ENCODE measurements at regions not wholly inside any gene's neighbourhood (a gene's known extent, or its start where the extent isn't known, plus 50 kb on each side); places are given as distances from the start of the nearest gene placed in this dataset.

DNA sequence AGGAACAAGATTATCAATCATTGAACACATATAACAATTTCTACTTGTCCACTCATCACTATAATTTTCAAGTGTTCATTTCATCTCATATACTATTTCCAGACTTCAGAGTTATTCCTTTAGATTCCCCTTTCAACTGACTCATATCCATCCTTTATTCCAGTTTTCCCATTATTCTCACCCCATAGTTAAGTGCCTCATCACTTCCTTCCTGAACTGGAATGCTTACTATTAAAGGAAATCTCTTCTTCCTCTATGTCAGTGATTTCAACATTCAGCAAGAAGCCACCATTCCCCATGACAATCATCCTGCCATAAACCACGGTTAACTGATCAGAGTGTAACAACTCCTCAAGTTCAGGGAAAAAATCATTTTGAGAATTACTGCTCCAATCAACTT, 198.9 kb downstream of the FBXO8 start:
- no peak overlapping the region for H3K4me3 ChIP-seq (ENCODE audit: low read depth, low read length)
- no peak for DNase-seq (ENCODE audit: low read depth)
- TF ChIP-seq, protein P1, sequence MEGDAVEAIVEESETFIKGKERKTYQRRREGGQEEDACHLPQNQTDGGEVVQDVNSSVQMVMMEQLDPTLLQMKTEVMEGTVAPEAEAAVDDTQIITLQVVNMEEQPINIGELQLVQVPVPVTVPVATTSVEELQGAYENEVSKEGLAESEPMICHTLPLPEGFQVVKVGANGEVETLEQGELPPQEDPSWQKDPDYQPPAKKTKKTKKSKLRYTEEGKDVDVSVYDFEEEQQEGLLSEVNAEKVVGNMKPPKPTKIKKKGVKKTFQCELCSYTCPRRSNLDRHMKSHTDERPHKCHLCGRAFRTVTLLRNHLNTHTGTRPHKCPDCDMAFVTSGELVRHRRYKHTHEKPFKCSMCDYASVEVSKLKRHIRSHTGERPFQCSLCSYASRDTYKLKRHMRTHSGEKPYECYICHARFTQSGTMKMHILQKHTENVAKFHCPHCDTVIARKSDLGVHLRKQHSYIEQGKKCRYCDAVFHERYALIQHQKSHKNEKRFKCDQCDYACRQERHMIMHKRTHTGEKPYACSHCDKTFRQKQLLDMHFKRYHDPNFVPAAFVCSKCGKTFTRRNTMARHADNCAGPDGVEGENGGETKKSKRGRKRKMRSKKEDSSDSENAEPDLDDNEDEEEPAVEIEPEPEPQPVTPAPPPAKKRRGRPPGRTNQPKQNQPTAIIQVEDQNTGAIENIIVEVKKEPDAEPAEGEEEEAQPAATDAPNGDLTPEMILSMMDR (conservative IDR thresholded peaks at IDR 0.05; ENCODE audit: low read depth, low read length): no peak

DNA sequence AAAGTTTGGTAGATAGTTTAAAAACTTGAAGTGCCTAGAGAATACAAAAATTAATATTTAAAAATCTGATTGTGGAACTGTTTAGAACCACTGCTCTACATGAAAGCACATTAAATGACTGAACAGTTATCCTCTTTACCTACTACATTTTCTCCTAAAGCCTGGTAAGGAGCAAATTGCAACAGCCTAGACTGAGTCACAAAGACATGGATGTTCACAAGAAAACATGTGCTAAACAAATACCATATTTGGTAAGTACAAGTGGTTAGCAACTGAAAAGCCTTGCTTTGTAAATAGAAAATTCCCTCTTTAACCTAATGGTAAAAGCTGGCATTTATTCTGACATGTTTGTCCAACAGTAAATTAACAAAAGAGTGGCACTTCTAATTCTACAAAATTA, 203.1 kb downstream of the FBXO8 start:
- TF ChIP-seq, protein P1 (conservative IDR thresholded peaks at IDR 0.05; ENCODE audit: low read depth, low read length): no peak
- H3K4me3 ChIP-seq (ENCODE audit: low read depth, low read length): no peak overlapping the region
- peak; percentile 34 for DNase-seq (ENCODE audit: low read depth)

DNA sequence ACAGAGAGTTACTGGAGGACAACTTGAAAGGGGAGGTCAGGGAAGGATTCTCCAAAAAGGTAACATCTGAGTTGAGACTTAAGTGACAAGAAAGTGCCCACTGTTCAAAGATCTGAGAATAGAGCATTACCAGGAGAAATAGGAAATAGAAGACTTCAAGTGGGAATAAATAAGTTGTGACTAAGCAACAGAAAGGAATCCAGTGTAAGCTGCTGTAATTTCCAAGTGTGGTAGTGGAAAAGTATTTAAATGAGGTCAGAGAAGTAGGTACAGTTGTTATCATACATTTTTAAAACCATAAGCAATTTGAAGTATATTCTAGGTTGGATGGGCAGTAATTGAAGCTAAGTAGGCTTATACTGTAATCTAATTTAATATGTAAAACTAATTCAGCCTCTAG, 211.9 kb downstream of the FBXO8 start:
- DNase-seq (ENCODE audit: low read depth): no peak
- TF ChIP-seq, protein P1 (conservative IDR thresholded peaks at IDR 0.05; ENCODE audit: low read depth, low read length): no peak
- H3K4me3 ChIP-seq (ENCODE audit: low read depth, low read length): no peak overlapping the region

DNA sequence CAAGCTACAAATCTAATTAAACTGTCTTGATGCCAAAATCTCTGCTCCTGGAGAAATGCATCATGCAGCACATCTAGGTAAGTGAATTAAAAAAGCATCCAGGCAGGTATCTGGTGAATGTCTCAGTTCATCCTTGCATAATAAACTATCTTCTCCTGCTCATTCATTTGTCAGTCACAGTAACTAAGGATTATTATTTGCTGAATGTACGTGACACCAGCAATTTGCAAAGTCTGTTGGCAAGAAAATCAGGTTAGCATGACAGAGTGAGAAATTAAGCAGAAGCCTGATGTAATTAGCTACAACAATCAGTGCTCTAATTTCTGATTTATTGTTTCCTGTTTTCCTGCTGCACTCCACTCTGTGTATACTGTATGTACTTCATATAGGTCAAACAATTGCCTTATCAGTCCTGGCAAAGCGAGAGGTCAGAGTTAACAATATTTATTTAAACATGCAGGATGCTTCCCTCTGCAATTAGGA, 213.6 kb downstream of the FBXO8 start:
- no peak for DNase-seq (ENCODE audit: low read depth)
- TF ChIP-seq, protein P1 (conservative IDR thresholded peaks at IDR 0.05; ENCODE audit: low read depth, low read length): no peak
- H3K4me3 ChIP-seq (ENCODE audit: low read depth, low read length): no peak overlapping the region

DNA sequence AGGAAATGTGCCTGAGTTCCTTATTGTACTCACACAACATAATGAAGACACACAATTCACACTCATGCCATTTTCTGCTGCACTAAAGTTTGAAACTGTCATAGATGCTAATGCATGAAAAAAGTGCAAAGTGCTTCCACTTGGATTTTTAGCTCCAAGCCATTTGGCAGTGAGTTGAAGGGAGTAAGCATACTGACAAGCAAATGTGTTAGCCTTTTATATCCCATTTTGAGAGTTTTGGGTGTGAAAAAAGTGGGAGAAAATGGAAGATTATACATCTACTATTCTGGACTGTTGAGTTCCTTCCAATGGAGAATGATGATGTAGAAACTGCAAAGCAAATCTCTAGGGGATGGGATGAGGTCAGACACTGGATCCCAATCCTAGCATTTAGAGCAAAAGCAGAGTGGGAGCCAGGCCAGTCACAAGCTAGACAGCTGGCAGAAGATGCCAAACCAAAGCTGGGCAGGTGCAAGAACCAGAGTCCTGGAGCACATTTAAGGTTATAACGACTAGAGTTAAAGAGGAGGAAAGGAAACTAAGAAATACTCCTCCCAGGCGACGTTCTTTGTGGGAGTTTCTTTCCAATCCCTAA, 216.8 kb downstream of the FBXO8 start:
- DNase-seq (ENCODE audit: low read depth): no peak
- H3K4me3 ChIP-seq (ENCODE audit: low read depth, low read length): no peak overlapping the region
- TF ChIP-seq, protein P1 (conservative IDR thresholded peaks at IDR 0.05; ENCODE audit: low read depth, low read length): no peak

DNA sequence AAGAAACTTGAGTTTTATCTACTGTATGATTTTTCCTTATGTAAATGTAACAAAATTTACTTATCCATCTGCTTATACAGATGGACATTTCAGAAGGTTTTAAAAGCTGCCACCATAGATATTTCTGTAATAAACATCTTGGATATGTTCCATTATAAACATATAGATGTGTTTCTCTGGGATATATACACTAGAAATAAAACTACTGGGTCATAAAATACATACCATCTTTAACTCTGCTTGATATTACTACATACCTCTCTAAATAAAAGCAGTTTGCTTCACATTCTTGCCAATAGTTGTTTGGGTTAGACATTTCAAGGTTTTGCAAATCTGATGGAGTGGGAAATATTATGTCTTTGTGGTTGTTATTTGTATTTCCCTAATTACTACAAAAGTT, 220.6 kb downstream of the FBXO8 start:
- TF ChIP-seq, protein P1 (conservative IDR thresholded peaks at IDR 0.05; ENCODE audit: low read depth, low read length): no peak
- DNase-seq (ENCODE audit: low read depth): no peak
- no peak overlapping the region for H3K4me3 ChIP-seq (ENCODE audit: low read depth, low read length)

DNA sequence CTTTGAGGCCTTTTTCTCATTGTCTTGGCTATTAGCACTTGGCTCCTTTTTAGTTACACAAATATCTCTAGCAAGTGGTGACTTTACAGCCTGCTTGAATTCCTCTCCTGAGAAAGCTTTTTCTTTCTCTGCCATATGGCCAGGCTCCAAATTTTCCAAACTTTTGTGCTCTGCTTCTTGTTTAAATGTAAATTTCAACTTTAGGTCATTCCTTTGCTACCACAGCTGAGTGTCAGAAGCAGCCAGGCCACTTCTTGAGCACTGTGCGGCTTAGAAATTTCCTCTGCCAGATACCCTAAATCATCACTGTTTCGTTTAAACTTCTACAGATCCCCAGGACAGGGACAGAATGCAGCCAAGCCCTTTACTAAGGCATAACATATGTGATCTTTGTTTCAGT, 222.4 kb downstream of the FBXO8 start:
- TF ChIP-seq, protein P1 (conservative IDR thresholded peaks at IDR 0.05; ENCODE audit: low read depth, low read length): no peak

More for the DNA sequence above, 222.4 kb downstream of the FBXO8 start:
- no peak overlapping the region for H3K4me3 ChIP-seq (ENCODE audit: low read depth, low read length)
- no peak for DNase-seq (ENCODE audit: low read depth)
